Bronchial epithelial cell (primary cell): ENCODE measurements at regions not wholly inside any gene's neighbourhood (a gene's known extent, or its start where the extent isn't known, plus 50 kb on each side); places are given as distances from the start of the nearest gene placed in this dataset.

Experiments used
- DNase-seq: peaks from one replicate; pipeline ENCODE4 v3.0.0-alpha.2; 2010; ENCODE audit warnings: low read depth
- FAIRE-seq: peaks from 2 replicates; lab custom pipeline; 2011; peaks lifted over from hg19 to GRCh38; lab: Jason Lieb, UNC
- H3K27me3 ChIP-seq: 2 replicates; pipeline ENCODE4 v1.5.1; 2011; ENCODE audit warnings: low read length; ENCODE audit not compliant: control insufficient read depth, insufficient read depth
- H3K36me3 ChIP-seq: 2 replicates; pipeline ENCODE4 v1.5.1; 2011; ENCODE audit warnings: low read length; ENCODE audit not compliant: control insufficient read depth, insufficient read depth
- H3K4me3 ChIP-seq: 2 replicates; pipeline ENCODE4 v1.5.1; 2011; ENCODE audit warnings: mild to moderate bottlenecking, low read depth, low read length, control low read depth
- CTCF ChIP-seq: IDR thresholded peaks from 2 replicates; pipeline ENCODE4 v1.5.1; 2011; ENCODE audit warnings: mild to moderate bottlenecking, moderate library complexity, low read length, control low read depth, inconsistent platforms; ENCODE audit not compliant: insufficient read depth, severe bottlenecking

- no peak overlapping the region for H3K4me3 ChIP-seq
- H3K36me3 ChIP-seq, result no peaks in the 10 kb centered on the region
- no peak for TF ChIP-seq CTCF
- no peaks in the 10 kb centered on the region for H3K27me3 ChIP-seq
- DNase-seq (no peak), FAIRE-seq (no peak)
These were observed 148.9 kb upstream of the VSTM2B start for GRCh38 chr19:29376855-29377354.

DNA sequence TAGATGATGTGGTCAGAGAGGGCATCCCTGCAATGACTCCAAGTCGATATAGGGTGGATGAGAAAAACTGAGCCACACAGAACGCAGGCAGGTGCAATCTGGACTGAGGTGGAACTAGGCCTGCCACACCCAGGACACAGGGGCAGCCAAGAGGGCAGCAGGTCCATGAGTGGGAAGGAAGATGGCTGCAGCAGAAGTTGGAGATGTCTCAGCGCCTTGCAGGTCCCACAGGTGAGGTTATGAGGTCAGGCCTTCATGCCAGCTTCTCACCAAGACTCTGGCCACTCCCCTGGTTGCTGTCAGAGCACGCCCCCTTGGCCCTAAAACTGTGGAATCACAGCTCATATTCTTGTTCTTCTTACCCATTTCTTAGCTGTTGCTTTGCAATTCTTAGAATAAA, 147.7 kb upstream of the VSTM2B start:
- FAIRE-seq (no peak), DNase-seq (no peak)
- no peaks in the 10 kb centered on the region for H3K27me3 ChIP-seq
- TF ChIP-seq CTCF, result no peak
- H3K4me3 ChIP-seq, result no peak overlapping the region
- H3K36me3 ChIP-seq, result no peaks in the 10 kb centered on the region

DNA sequence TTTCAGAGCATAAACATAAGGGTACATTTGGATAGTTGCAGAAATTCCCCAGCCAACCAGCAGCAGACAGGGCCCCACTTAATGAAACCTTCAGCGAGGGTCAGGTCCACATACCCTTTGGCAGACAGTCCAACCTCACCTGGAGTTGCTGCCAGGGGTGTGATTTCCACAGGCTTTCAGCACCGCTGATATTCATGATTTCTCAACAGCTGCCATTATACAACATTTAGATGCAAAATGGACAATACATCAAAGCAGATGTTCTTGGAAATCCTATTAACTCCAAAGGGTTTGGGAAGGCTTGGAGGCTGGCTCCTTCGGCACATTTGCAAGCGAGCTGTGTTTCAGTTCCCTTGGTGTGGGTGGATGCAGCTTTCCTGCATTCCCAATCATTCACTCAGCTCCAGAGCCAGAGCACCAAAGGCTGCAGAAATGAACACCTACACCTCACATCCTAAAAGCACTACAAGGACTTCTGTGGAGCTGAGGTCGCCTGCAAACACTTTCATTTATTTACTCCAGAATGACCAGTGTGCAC, 147.2 kb upstream of the VSTM2B start:
- no peak for DNase-seq
- no peaks in the 10 kb centered on the region for H3K27me3 ChIP-seq

GRCh38 chr19:29379257-29380021, 146.4 kb upstream of the VSTM2B start:
- H3K4me3 ChIP-seq, result no peak overlapping the region
- no peaks in the 10 kb centered on the region for H3K36me3 ChIP-seq
- no peaks in the 10 kb centered on the region for H3K27me3 ChIP-seq
- no peak for FAIRE-seq
- DNase-seq, result no peak
- no peak for TF ChIP-seq CTCF

More for the DNA sequence above, 147.2 kb upstream of the VSTM2B start:
- Histone ChIP-seq H3K36me3 (no peaks in the 10 kb centered on the region), H3K4me3 (no peak overlapping the region)
- no peak for TF ChIP-seq CTCF
- FAIRE-seq, result no peak

DNA sequence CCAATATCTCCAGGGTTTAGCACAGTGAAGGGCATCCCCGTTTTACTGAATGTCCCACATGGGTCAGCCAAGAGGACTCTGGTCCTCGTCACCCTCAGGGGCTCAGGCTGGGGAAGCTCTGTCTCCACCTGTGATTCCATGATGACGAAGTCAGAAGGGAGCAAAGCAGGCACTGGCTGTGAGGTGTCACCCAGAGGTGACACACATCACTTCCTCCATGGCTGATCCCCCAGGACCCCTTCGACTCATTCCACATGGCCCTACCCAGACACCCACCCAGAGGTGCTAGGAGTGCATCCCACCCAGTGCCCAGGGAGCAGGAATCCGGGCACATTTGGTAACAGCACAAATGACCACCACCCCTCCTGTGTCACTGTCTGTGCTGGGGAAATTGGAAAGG, 145.2 kb upstream of the VSTM2B start:
- TF ChIP-seq CTCF, result no peak
- H3K27me3 ChIP-seq, result no peaks in the 10 kb centered on the region
- FAIRE-seq (no peak), DNase-seq (no peak)
- no peak overlapping the region for H3K4me3 ChIP-seq
- no peaks in the 10 kb centered on the region for H3K36me3 ChIP-seq
